GM23338 (cell line): ENCODE measurements at regions not wholly inside any gene's neighbourhood (a gene's known extent, or its start where the extent isn't known, plus 50 kb on each side); places are given as distances from the start of the nearest gene placed in this dataset.

Experiments
- ATAC-seq: fragments of 200-7000 bp; cut with Tn5 transposase; 3 replicates; pipeline ENCODE4 v1.9.1; 2020
- DNase-seq: peaks from one replicate; pipeline ENCODE4 v3.0.0-alpha.2; 2015; ENCODE audit warnings: low spot score
- H2AFZ ChIP-seq: fragments of 200-600 bp; sonication (generic); 2 replicates; pipeline ENCODE4 v1.8.0; 2016; ENCODE audit warnings: antibody characterized with exemption, mild to moderate bottlenecking, moderate library complexity
- H3F3A ChIP-seq: fragments of 200-600 bp; sonication (generic); replicated peaks from 2 replicates; pipeline ENCODE4 v1.8.0; 2017; ENCODE audit warnings: antibody characterized with exemption, mixed run types, low read depth
- H3K27ac ChIP-seq: fragments of 200-600 bp; sonication (generic); 2 replicates; pipeline ENCODE4 v1.6.1; 2016; ENCODE audit warnings: low read depth
- H3K27me3 ChIP-seq: fragments of 200-600 bp; sonication (generic); 2 replicates; pipeline ENCODE4 v1.8.0; 2016; ENCODE audit warnings: mild to moderate bottlenecking, mixed run types, moderate library complexity; ENCODE audit not compliant: insufficient read depth
- H3K36me3 ChIP-seq: fragments of 200-600 bp; sonication (generic); 2 replicates; pipeline ENCODE4 v1.8.0; 2016; ENCODE audit warnings: mild to moderate bottlenecking; ENCODE audit not compliant: insufficient read depth
- H3K4me1 ChIP-seq: fragments of 200-600 bp; sonication (generic); 2 replicates; pipeline ENCODE4 v1.8.0; 2016; ENCODE audit warnings: mild to moderate bottlenecking, moderate library complexity; ENCODE audit not compliant: insufficient read depth
- H3K4me2 ChIP-seq: fragments of 200-600 bp; sonication (generic); 2 replicates; pipeline ENCODE4 v1.7.1; 2017; ENCODE audit warnings: mixed run types
- H3K4me3 ChIP-seq: fragments of 200-600 bp; sonication (generic); 2 replicates; pipeline ENCODE4 v1.6.1; 2016; ENCODE audit warnings: mixed run types
- H3K79me2 ChIP-seq: fragments of 200-600 bp; sonication (generic); replicated peaks from 2 replicates; pipeline ENCODE4 v1.8.0; 2017; ENCODE audit warnings: mild to moderate bottlenecking; ENCODE audit not compliant: insufficient read depth
- H3K9me2 ChIP-seq: fragments of 200-600 bp; sonication (generic); 2 replicates; pipeline ENCODE4 v1.8.0; 2017; ENCODE audit not compliant: insufficient read depth
- H4K20me1 ChIP-seq: fragments of 200-600 bp; sonication (generic); replicated peaks from 2 replicates; pipeline ENCODE4 v1.8.0; 2017; ENCODE audit warnings: mild to moderate bottlenecking; ENCODE audit not compliant: insufficient read depth
- H3K27ac Mint-ChIP-seq: 2 replicates; pipeline ENCODE4 v1.8.0; 2020; ENCODE audit warnings: inconsistent platforms, mild to moderate bottlenecking, moderate library complexity, mixed read lengths
- H3K27me3 Mint-ChIP-seq: 3 replicates; pipeline ENCODE4 v1.8.0; 2022; ENCODE audit warnings: low read depth, mild to moderate bottlenecking, moderate library complexity, mixed read lengths, inconsistent platforms; ENCODE audit not compliant: insufficient read depth, poor library complexity
- H3K36me3 Mint-ChIP-seq: 3 replicates; pipeline ENCODE4 v1.8.0; 2021; ENCODE audit warnings: low read depth, mild to moderate bottlenecking, inconsistent platforms, moderate library complexity, mixed read lengths
- H3K4me1 Mint-ChIP-seq: 3 replicates; pipeline ENCODE4 v1.8.0; 2020; ENCODE audit warnings: mild to moderate bottlenecking, inconsistent platforms, mixed read lengths
- H3K4me3 Mint-ChIP-seq: 3 replicates; pipeline ENCODE4 v1.8.0; 2021; ENCODE audit warnings: moderate library complexity, mild to moderate bottlenecking, inconsistent platforms, mixed read lengths
- H3K9me3 Mint-ChIP-seq: 3 replicates; pipeline ENCODE4 v1.8.0; 2020; ENCODE audit warnings: moderate library complexity, mild to moderate bottlenecking, inconsistent platforms, mixed read lengths
- CTCF ChIP-seq, 2 experiments: fragments of 200-600 bp in 1 of 2; sonication (generic) in 1 of 2; conservative IDR thresholded peaks; 2 replicates each; pipeline versions ENCODE4 v1.5.1 to v1.6.1; 2016 to 2017; ENCODE audit warnings: antibody characterized with exemption in 2 of 2, low read depth in 2 of 2, mild to moderate bottlenecking in 2 of 2, moderate library complexity in 1 of 2
- EZH2 ChIP-seq: fragments of 200-600 bp; sonication (generic); IDR thresholded peaks from one replicate; pipeline ENCODE4 v1.8.0; 2017; ENCODE audit warnings: antibody characterized with exemption, mild to moderate bottlenecking, low read depth; ENCODE audit not compliant: unreplicated experiment
- EZH2phosphoT487 ChIP-seq: fragments of 200-600 bp; sonication (generic); IDR thresholded peaks from one replicate; pipeline ENCODE4 v1.8.1; 2018; ENCODE audit warnings: antibody characterized with exemption; ENCODE audit not compliant: unreplicated experiment
- POLR2AphosphoS5 ChIP-seq: IDR thresholded peaks from 2 replicates; pipeline ENCODE4 v1.6.1; 2016; ENCODE audit warnings: antibody characterized with exemption, low read depth
- REST ChIP-seq: IDR thresholded peaks from one replicate; pipeline ENCODE4 v1.6.1; 2018; ENCODE audit warnings: antibody characterized with exemption; ENCODE audit not compliant: unreplicated experiment
- STAT1 ChIP-seq: IDR thresholded peaks from one replicate; pipeline ENCODE4 v1.6.1; 2016; ENCODE audit warnings: antibody characterized with exemption; ENCODE audit not compliant: unreplicated experiment
- ZNF114 ChIP-seq: fragments of 250-450 bp; sonication (Bioruptor Pico); IDR thresholded peaks from 2 replicates; pipeline ENCODE4 v1.5.0; 2020; ENCODE audit warnings: mild to moderate bottlenecking, moderate library complexity
- ZNF331 ChIP-seq: fragments of 250-450 bp; sonication (Bioruptor Pico); IDR thresholded peaks from 2 replicates; pipeline ENCODE4 v1.5.0; 2020; ENCODE audit warnings: low read depth, mild to moderate bottlenecking, moderate library complexity
- ZNF462 ChIP-seq: fragments of 250-450 bp; sonication (Bioruptor Pico); IDR thresholded peaks from 2 replicates; pipeline ENCODE4 v1.5.0; 2020; ENCODE audit warnings: mild to moderate bottlenecking, moderate library complexity

GRCh38 chr3:177680472-177680821 is 483.2 kb upstream of the TBL1XR1 start:
- Histone ChIP-seq H3K4me2 (no peak overlapping the region), H3F3A (no peaks in the 10 kb centered on the region), H4K20me1 (no peaks in the 10 kb centered on the region), H2AFZ (no peak overlapping the region), H3K79me2 (no peaks in the 10 kb centered on the region), H3K4me1 (0 out of 2 replicates have a peak, but pooled peaks cover 8% of the 10 kb centered on the region), H3K4me3 (no peak overlapping the region), H3K27me3 (no peaks in the 10 kb centered on the region), H3K9me2 (0 out of 2 replicates have a peak, but pooled peaks cover 2% of the 10 kb centered on the region), H3K27ac (no peak overlapping the region), H3K36me3 (no peaks in the 10 kb centered on the region)
- H3K4me1 Mint-ChIP-seq = peaks cover 21% of the 10 kb centered on the region
- ATAC-seq (no peak), DNase-seq (no peak)
- H3K9me3 Mint-ChIP-seq = no peaks in the 10 kb centered on the region; the same call in 2 of the 3 replicates
- no peak for TF ChIP-seq REST
- TF ChIP-seq POLR2AphosphoS5 = no peak
- TF ChIP-seq STAT1 = no peak
- no peak for TF ChIP-seq CTCF (conservative IDR thresholded peaks at IDR 0.05; ENCODE audit: low read depth in 2 of 2)
- TF ChIP-seq EZH2 = no peak
- no peak for TF ChIP-seq ZNF462 (CRISPR knock-in tag)
- no peak for TF ChIP-seq ZNF331 (CRISPR knock-in tag)
- no peak for TF ChIP-seq EZH2phosphoT487
- no peak for TF ChIP-seq ZNF114 (CRISPR knock-in tag)
- H3K27ac Mint-ChIP-seq = no peak overlapping the region
- H3K4me3 Mint-ChIP-seq = no peak overlapping the region
- H3K36me3 Mint-ChIP-seq = no peaks in the 10 kb centered on the region
- peaks cover 2% of the 10 kb centered on the region for H3K27me3 Mint-ChIP-seq
